HEK293T (cell line): ENCODE measurements at regions not wholly inside any gene's neighbourhood (a gene's known extent, or its start where the extent isn't known, plus 50 kb on each side); places are given as distances from the start of the nearest gene placed in this dataset.

Experiments used
- ELF4 ChIP-seq: fragments of 450-650 bp; IDR thresholded peaks from 2 replicates; pipeline ENCODE4 v1.6.1; 2017; ENCODE audit warnings: antibody characterized with exemption
- SUZ12 ChIP-seq: fragments of 450-650 bp; IDR thresholded peaks from 2 replicates; pipeline ENCODE4 v1.6.1; 2016; ENCODE audit warnings: mild to moderate bottlenecking

DNA sequence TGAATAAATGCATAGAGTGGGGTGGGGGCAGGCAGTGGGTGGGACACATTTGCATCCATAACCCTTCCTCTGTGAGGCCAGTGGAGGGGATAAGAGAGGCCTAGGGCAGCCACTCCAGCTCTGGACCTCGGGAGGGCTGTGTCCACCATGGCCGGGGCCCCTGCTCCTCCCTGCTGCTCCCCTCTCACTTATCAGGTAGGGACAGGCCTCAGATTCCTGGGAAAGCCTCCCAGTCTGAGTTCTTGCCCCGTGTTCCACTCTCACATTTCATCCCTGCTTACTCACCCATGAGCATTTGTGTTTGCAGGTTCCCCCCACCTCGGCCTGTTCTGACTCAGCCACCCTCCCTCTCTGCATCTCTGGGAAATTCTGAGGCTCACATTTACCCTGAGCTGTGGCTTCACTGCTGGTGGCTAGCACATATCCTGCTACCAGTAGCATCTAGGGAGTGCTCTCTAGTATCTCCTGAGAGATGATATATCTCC is 128.7 kb upstream of the TOP3B start:
- TF ChIP-seq SUZ12 (no peak), ELF4 (no peak)
